Hepatocyte (in vitro differentiated cells): ENCODE measurements at regions not wholly inside any gene's neighbourhood (a gene's known extent, or its start where the extent isn't known, plus 50 kb on each side); places are given as distances from the start of the nearest gene placed in this dataset.

Experiments
- EZH2 ChIP-seq: fragments of 200-600 bp; sonication (generic); IDR thresholded peaks from 2 replicates; pipeline ENCODE4 v1.6.1; 2016; ENCODE audit warnings: antibody characterized with exemption, mild to moderate bottlenecking, borderline replicate concordance
- EZH2phosphoT487 ChIP-seq: fragments of 200-600 bp; sonication (generic); IDR thresholded peaks from one replicate; pipeline ENCODE4 v1.6.1; 2018; ENCODE audit warnings: antibody characterized with exemption, mild to moderate bottlenecking, low read depth, moderate library complexity; ENCODE audit not compliant: unreplicated experiment, severe bottlenecking
- TF ChIP-seq, protein P1 (sequence below): fragments of 200-600 bp; sonication (generic); IDR thresholded peaks from 2 replicates; pipeline ENCODE4 v1.5.1; 2016; ENCODE audit warnings: antibody characterized with exemption, mild to moderate bottlenecking; ENCODE audit not compliant: poor library complexity

DNA sequence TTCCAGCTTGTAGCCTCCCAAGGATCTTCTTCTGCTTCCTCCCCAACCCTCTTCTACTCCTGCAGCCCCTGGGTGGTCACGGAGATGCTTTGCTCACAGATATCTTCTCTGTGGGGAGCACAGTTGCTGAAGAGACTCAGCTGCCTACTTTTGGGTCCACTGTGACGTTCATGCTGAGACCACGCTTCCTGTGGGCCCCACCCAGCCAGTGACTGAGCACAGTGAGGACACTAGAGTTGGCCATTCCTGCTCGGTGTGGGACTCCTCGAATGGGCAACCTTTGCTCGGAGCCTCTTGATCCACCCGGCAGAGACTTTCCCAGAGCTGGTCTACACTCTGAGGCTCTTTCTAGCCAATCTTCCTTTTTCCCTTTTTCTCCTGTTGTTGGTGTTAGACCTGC lies 73.9 kb downstream of the ADRA2A start:
- TF ChIP-seq, protein P1, sequence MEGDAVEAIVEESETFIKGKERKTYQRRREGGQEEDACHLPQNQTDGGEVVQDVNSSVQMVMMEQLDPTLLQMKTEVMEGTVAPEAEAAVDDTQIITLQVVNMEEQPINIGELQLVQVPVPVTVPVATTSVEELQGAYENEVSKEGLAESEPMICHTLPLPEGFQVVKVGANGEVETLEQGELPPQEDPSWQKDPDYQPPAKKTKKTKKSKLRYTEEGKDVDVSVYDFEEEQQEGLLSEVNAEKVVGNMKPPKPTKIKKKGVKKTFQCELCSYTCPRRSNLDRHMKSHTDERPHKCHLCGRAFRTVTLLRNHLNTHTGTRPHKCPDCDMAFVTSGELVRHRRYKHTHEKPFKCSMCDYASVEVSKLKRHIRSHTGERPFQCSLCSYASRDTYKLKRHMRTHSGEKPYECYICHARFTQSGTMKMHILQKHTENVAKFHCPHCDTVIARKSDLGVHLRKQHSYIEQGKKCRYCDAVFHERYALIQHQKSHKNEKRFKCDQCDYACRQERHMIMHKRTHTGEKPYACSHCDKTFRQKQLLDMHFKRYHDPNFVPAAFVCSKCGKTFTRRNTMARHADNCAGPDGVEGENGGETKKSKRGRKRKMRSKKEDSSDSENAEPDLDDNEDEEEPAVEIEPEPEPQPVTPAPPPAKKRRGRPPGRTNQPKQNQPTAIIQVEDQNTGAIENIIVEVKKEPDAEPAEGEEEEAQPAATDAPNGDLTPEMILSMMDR: no peak
- no peak for TF ChIP-seq EZH2
- no peak for TF ChIP-seq EZH2phosphoT487
